ENCODE measurements at regions not wholly inside any gene's neighbourhood (a gene's known extent, or its start where the extent isn't known, plus 50 kb on each side); places are given as distances from the start of the nearest gene placed in this dataset.
"Not testable (repeated sequence)": the region's sequence is repeated elsewhere in the genome, so short reads cannot be mapped to it uniquely, and the experiment has no call there.

DNA sequence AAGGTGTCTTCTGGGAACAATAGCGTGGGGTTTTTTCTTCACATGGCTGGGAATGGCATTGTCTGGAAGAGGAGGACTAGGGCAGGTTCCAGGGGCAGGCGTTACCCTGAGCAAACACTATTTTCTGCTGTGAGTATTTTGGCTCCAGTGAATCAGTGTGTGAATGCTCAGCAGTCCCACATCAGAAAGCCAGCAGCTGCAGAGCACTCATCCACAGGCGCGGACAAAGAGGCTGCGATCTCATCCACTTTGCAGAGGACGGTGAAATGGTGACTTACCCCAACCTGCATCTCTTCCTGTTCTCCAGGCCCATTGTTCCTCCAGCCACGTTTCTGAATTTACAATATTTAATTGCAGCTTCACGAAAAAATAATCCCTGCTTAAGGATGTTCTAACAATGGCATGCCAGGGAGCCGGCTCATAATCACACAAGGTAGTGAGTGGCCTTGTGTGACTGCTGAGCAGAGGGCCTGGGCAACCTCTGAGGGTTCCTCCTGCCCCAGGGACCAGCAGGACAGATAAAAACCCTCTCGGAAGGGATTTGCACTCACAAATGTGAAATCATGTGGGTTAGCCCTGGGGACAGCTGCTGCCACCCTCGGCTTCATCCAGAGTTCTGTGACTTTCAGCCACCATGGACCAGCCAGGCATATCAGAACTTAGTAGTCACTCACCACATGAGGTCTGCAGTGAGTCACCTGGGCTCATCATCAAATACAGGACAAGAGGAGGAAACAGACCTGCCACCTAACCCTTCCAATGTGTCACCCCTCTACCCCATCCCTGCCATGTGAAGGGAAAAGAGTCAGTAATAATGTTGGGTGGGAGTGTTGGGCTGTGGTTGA, 65.0 kb upstream of the EN2 start:
- no peaks in the 10 kb centered on the region for H3K36me3 ChIP-seq (ENCODE audit: control insufficient read depth, insufficient read depth, low read length)
- H3K9ac ChIP-seq (ENCODE audit: low read length), result no peak overlapping the region
- peaks cover 29% of the 10 kb centered on the region for H3K27me3 ChIP-seq (ENCODE audit: control insufficient read depth, insufficient read depth, low read length)
- H3K4me1 ChIP-seq (ENCODE audit: control insufficient read depth, insufficient read depth, low read length), result no peaks in the 10 kb centered on the region
- no peaks in the 10 kb centered on the region for H3K9me3 ChIP-seq (ENCODE audit: control insufficient read depth, low read length)
- H3K4me3 ChIP-seq (ENCODE audit: low read length), result no peak overlapping the region

- H3K27me3 ChIP-seq (ENCODE audit: control insufficient read depth, insufficient read depth, low read length), result peaks cover 25% of the 10 kb centered on the region
- H3K4me3 ChIP-seq (ENCODE audit: low read length), result no peak overlapping the region
- H3K36me3 ChIP-seq (ENCODE audit: control insufficient read depth, insufficient read depth, low read length), result no peaks in the 10 kb centered on the region
- no peaks in the 10 kb centered on the region for H3K4me1 ChIP-seq (ENCODE audit: control insufficient read depth, insufficient read depth, low read length)
- H3K9ac ChIP-seq (ENCODE audit: low read length), result no peak overlapping the region
- no peaks in the 10 kb centered on the region for H3K9me3 ChIP-seq (ENCODE audit: control insufficient read depth, low read length)
Measured at GRCh38 chr7:155394413-155394812, 63.5 kb upstream of the EN2 start.

DNA sequence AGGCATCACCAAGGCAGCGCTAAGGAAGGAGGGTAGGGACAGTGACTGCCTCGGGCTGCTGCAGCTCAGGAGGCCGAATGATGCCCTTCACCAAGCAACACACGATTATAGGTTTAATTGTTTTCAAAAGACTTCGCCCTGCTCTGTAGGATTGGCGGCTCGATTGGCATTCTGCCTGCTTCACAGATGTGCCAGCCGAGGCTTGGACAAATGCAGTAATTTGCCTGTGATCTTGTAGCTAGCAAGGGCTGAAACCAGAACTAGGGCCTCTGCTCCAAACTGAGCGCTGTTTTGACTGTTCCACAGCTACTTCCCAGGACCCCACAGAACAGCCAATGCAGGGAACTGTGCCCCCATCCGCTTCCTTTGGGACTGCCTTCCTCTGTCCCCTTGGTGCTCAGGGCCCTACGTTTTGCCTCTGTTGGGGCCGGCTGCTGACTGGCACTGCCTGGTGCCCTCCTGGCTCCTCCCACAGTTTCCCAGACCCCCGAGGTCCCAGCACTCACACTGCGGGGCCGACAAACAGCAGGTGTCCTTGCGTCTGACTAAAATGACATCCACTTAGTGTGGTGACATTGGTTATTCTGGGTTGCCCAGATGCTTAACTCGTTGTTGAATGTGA, 62.6 kb upstream of the EN2 start:
- Histone ChIP-seq H3K4me3 (ENCODE audit: low read length) (no peak overlapping the region), H3K27me3 (ENCODE audit: control insufficient read depth, insufficient read depth, low read length) (peaks cover 24% of the 10 kb centered on the region), H3K36me3 (ENCODE audit: control insufficient read depth, insufficient read depth, low read length) (no peaks in the 10 kb centered on the region), H3K9ac (ENCODE audit: low read length) (no peak overlapping the region), H3K9me3 (ENCODE audit: control insufficient read depth, low read length) (no peaks in the 10 kb centered on the region), H3K4me1 (ENCODE audit: control insufficient read depth, insufficient read depth, low read length) (no peaks in the 10 kb centered on the region)

DNA sequence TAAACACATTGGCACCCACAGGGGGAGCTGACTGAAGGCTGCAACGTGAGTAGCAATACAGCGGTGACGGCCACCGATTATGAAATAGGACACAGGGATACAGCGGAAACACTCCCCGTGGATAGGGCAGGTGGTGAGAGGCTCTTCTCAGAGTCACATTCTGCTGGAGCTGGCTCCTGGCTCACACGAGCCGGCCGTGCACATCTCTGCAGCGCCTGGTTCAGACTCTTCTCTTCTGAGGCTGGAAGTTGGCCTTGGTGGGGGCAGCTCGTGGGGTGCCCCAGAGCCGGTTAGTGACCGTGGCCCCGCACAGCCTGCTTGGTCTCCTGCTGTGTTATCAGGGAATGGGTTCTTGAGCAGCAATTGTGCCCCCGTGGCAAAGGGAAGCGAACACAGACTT, 61.3 kb upstream of the EN2 start:
- Histone ChIP-seq H3K4me1 (ENCODE audit: control insufficient read depth, insufficient read depth, low read length) (no peaks in the 10 kb centered on the region), H3K36me3 (ENCODE audit: control insufficient read depth, insufficient read depth, low read length) (no peaks in the 10 kb centered on the region), H3K9ac (ENCODE audit: low read length) (no peak overlapping the region), H3K4me3 (ENCODE audit: low read length) (no peak overlapping the region), H3K27me3 (ENCODE audit: control insufficient read depth, insufficient read depth, low read length) (peaks cover 24% of the 10 kb centered on the region), H3K9me3 (ENCODE audit: control insufficient read depth, low read length) (no peaks in the 10 kb centered on the region)

DNA sequence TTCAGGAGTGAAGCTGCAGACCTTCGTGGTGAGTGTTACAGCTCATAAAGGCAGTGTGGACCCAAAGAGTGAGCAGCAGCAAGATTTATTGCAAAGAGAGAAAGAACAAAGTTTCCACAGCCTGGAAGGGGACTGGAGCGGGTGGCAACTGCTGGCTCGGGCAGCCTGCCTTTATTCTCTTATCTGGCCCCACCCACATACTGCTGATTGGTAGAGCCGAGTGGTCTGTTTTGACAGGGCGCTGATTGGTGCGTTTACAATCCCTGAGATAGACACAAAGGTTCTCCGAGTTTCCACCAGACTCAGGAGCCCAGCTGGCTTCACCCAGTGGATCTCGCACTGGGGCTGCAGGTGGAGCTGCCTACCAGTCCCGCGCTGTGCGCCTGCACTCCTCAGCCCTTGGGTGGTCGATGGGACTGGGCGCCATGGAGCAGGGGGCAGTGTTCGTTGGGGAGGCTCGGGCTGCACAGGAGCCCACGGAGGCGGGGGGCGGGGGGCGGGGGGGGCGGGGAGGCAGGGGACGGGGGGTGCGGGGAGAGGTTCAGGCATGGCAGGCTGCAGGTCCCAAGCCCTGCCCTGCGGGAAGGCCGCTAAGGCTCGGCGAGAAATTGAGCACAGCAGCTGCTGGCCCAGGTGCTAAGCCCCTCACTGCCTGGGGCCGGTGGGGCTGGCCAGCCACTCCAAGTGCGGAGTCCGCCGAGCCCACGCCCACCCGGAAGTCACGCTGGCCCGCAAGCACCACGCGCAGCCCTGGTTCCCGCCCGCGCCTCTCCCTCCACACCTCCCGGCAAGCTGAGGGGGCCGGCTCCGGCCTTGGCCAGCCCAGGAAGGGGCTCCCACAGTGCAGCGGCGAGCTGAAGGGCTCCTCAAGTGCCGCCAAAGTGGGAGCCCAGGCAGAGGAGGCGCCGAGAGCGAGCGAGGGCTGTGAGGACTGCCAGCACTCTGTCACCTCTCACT, 59.9 kb upstream of the EN2 start:
- H3K9ac ChIP-seq (ENCODE audit: low read length); H3K4me1 ChIP-seq (ENCODE audit: control insufficient read depth, insufficient read depth, low read length); H3K36me3 ChIP-seq (ENCODE audit: control insufficient read depth, insufficient read depth, low read length); H3K9me3 ChIP-seq (ENCODE audit: control insufficient read depth, low read length); H3K4me3 ChIP-seq (ENCODE audit: low read length): not testable (repeated sequence)
- H3K27me3 ChIP-seq (ENCODE audit: control insufficient read depth, insufficient read depth, low read length), result peaks cover 20% of the 10 kb centered on the region

DNA sequence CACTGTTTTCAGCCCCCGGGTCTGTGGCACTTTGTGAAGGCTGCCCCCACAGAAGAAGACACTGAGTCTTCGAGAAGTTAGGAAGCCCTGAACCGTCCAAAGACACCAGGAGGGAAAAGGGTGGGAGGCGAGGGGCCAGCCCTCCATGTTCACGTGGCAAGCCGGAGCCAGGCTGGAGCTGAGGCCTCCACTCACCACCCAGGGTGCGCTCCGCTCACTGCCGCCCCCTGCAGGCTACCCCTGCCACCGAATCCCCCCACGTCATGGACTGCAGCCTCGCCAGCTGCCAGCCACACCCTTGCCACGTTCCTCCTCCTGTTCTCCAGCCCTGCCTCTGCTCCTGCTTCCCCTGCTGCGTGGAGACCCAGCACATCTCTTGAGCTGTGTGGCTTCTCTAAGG, 59.0 kb upstream of the EN2 start:
- Histone ChIP-seq H3K4me1 (ENCODE audit: control insufficient read depth, insufficient read depth, low read length) (no peaks in the 10 kb centered on the region), H3K4me3 (ENCODE audit: low read length) (no peak overlapping the region), H3K27me3 (ENCODE audit: control insufficient read depth, insufficient read depth, low read length) (peaks cover 23% of the 10 kb centered on the region), H3K9me3 (ENCODE audit: control insufficient read depth, low read length) (no peaks in the 10 kb centered on the region), H3K36me3 (ENCODE audit: control insufficient read depth, insufficient read depth, low read length) (no peaks in the 10 kb centered on the region), H3K9ac (ENCODE audit: low read length) (no peak overlapping the region)

GRCh38 chr7:155399577-155399976, 58.4 kb upstream of the EN2 start:
- H3K27me3 ChIP-seq (ENCODE audit: control insufficient read depth, insufficient read depth, low read length), result peaks cover 23% of the 10 kb centered on the region
- no peaks in the 10 kb centered on the region for H3K9me3 ChIP-seq (ENCODE audit: control insufficient read depth, low read length)
- H3K36me3 ChIP-seq (ENCODE audit: control insufficient read depth, insufficient read depth, low read length), result no peaks in the 10 kb centered on the region
- H3K9ac ChIP-seq (ENCODE audit: low read length), result no peak overlapping the region
- no peaks in the 10 kb centered on the region for H3K4me1 ChIP-seq (ENCODE audit: control insufficient read depth, insufficient read depth, low read length)
- no peak overlapping the region for H3K4me3 ChIP-seq (ENCODE audit: low read length)

GRCh38 chr7:155401231-155401630, 56.7 kb upstream of the EN2 start:
- H3K9ac ChIP-seq (ENCODE audit: low read length), result no peak overlapping the region
- peaks cover 25% of the 10 kb centered on the region for H3K27me3 ChIP-seq (ENCODE audit: control insufficient read depth, insufficient read depth, low read length)
- H3K9me3 ChIP-seq (ENCODE audit: control insufficient read depth, low read length), result no peaks in the 10 kb centered on the region
- H3K4me3 ChIP-seq (ENCODE audit: low read length), result no peak overlapping the region
- H3K36me3 ChIP-seq (ENCODE audit: control insufficient read depth, insufficient read depth, low read length), result no peaks in the 10 kb centered on the region
- no peaks in the 10 kb centered on the region for H3K4me1 ChIP-seq (ENCODE audit: control insufficient read depth, insufficient read depth, low read length)

DNA sequence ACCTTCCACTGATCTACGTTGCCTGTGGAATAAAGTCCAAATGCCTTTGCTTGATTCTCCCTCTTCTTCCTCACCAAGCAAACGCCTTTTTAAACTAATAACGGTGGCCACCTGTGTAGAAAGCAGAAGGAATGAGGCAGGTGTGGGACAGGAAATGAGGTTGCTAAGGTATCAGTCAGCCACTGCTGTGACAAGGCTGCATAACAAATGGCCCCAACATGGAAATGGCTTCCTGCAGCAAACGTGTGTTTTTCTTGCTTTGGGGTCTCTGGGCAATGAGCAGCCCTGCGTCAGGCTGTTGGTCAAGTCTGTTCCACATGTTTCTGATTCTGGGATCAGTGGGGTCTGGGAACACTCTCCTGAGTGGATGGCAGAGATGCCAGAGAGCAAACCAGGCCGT, 56.0 kb upstream of the EN2 start:
- H3K9me3 ChIP-seq (ENCODE audit: control insufficient read depth, low read length), result no peaks in the 10 kb centered on the region
- H3K4me1 ChIP-seq (ENCODE audit: control insufficient read depth, insufficient read depth, low read length), result no peaks in the 10 kb centered on the region
- no peaks in the 10 kb centered on the region for H3K36me3 ChIP-seq (ENCODE audit: control insufficient read depth, insufficient read depth, low read length)
- peaks cover 31% of the 10 kb centered on the region for H3K27me3 ChIP-seq (ENCODE audit: control insufficient read depth, insufficient read depth, low read length)
- no peak overlapping the region for H3K4me3 ChIP-seq (ENCODE audit: low read length)
- H3K9ac ChIP-seq (ENCODE audit: low read length), result no peak overlapping the region

GRCh38 chr7:155402941-155403340, 55.0 kb upstream of the EN2 start:
- H3K4me3 ChIP-seq (ENCODE audit: low read length), result no peak overlapping the region
- no peaks in the 10 kb centered on the region for H3K9me3 ChIP-seq (ENCODE audit: control insufficient read depth, low read length)
- H3K9ac ChIP-seq (ENCODE audit: low read length), result no peak overlapping the region
- H3K27me3 ChIP-seq (ENCODE audit: control insufficient read depth, insufficient read depth, low read length), result peaks cover 35% of the 10 kb centered on the region
- H3K36me3 ChIP-seq (ENCODE audit: control insufficient read depth, insufficient read depth, low read length), result no peaks in the 10 kb centered on the region
- no peaks in the 10 kb centered on the region for H3K4me1 ChIP-seq (ENCODE audit: control insufficient read depth, insufficient read depth, low read length)

GRCh38 chr7:155404976-155405375, 53.0 kb upstream of the EN2 start:
- H3K36me3 ChIP-seq (ENCODE audit: control insufficient read depth, insufficient read depth, low read length), result no peaks in the 10 kb centered on the region
- no peaks in the 10 kb centered on the region for H3K9me3 ChIP-seq (ENCODE audit: control insufficient read depth, low read length)
- no peaks in the 10 kb centered on the region for H3K4me1 ChIP-seq (ENCODE audit: control insufficient read depth, insufficient read depth, low read length)
- H3K9ac ChIP-seq (ENCODE audit: low read length), result no peak overlapping the region
- peaks cover 47% of the 10 kb centered on the region for H3K27me3 ChIP-seq (ENCODE audit: control insufficient read depth, insufficient read depth, low read length)
- no peak overlapping the region for H3K4me3 ChIP-seq (ENCODE audit: low read length)
